Erythroblast (primary cell): ENCODE measurements at regions not wholly inside any gene's neighbourhood (a gene's known extent, or its start where the extent isn't known, plus 50 kb on each side); places are given as distances from the start of the nearest gene placed in this dataset.

ENCODE experiments used
- GATA1 ChIP-seq: IDR thresholded peaks from 2 replicates; pipeline ENCODE4 v1.6.1; 2011; ENCODE audit warnings: low read depth, mild to moderate bottlenecking, control low read depth, low read length, moderate library complexity
- POLR2A ChIP-seq: IDR thresholded peaks from 2 replicates; pipeline ENCODE4 v1.6.1; 2011; ENCODE audit warnings: mild to moderate bottlenecking, low read length

GRCh38 chr5:30147976-30148375 is 1045.5 kb upstream of the CDH6 start:
- TF ChIP-seq POLR2A: no peak
- no peak for TF ChIP-seq GATA1
